ENCODE measurements at regions not wholly inside any gene's neighbourhood (a gene's known extent, or its start where the extent isn't known, plus 50 kb on each side); places are given as distances from the start of the nearest gene placed in this dataset.

- TF ChIP-seq POLR2A (IDR thresholded peaks at IDR 0.05) = no peak
- TF ChIP-seq CTCF (IDR thresholded peaks at IDR 0.05 in 4 of 5, conservative IDR thresholded peaks at IDR 0.05 in 1 of 5) = no peak
Observed at GRCh38 chr7:85471740-85472139, 284.9 kb upstream of the SEMA3D start.
